ENCODE measurements at regions not wholly inside any gene's neighbourhood (a gene's known extent, or its start where the extent isn't known, plus 50 kb on each side); places are given as distances from the start of the nearest gene placed in this dataset.
A peak's percentile ranks its signal among the peaks of the same experiment; 100 is the strongest.

DNA sequence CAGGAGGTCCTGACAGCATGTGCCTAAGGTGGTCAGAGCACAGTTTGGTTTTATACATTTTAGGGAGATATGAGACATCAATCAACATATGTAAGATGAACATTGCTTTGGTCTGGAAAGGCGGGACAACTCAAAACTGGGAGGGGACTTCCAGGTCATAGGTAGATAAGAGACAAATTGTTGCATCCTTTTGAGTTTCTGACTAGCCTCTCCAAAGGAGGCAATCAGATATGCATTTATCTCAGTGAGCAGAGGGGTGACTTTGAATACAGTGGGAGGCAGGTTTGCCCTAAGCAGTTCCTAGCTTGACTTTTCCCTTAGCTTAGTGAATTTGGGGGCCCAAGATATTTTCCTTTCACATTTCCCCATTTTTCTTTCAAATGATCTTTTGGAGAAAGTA is 56.9 kb upstream of the GABRE start (continued):
- TF ChIP-seq MNT (conservative IDR thresholded peaks at IDR 0.05), result 0 out of 4 replicates have a peak, but pooled peaks of 1 of the 2 experiments have one; percentile 25
- TF ChIP-seq MEIS2 (IDR thresholded peaks at IDR 0.05; ENCODE audit: partially characterized antibody), result peak; percentile 54
- TF ChIP-seq NFE2 (IDR thresholded peaks at IDR 0.05; ENCODE audit: low read depth), result 0 out of 2 replicates have a peak, but pooled peaks have one; percentile 14
- peak; percentile 85 for TF ChIP-seq ARID1B (IDR thresholded peaks at IDR 0.05)
- TF ChIP-seq CBFA2T2 (conservative IDR thresholded peaks at IDR 0.05), result peak; percentile 62
- TF ChIP-seq CTBP1 (IDR thresholded peaks at IDR 0.05; ENCODE audit: borderline replicate concordance), result peak; percentile 86
- TF ChIP-seq TCF3 (CRISPR knock-in tag; IDR thresholded peaks at IDR 0.05), result peak; percentile 63
- TF ChIP-seq SMARCE1 (IDR thresholded peaks at IDR 0.05), result 0 out of 2 replicates have a peak, but pooled peaks have one; percentile 27
- 0 out of 4 replicates have a peak, but pooled peaks of 1 of the 2 experiments have one; percentile 19 for TF ChIP-seq TRIM24 (IDR thresholded peaks at IDR 0.05)
- peak; percentile 76 for TF ChIP-seq SMARCA4 (IDR thresholded peaks at IDR 0.05)

- H3K4me1 ChIP-seq (replicated peaks in 1 of 2; ENCODE audit: control insufficient read depth in 2 of 2, insufficient read depth in 2 of 2, low read length in 2 of 2), result peaks cover 3 to 19% of the 10 kb centered on the region in 2 experiments; a peak in 3 of 5 replicates
- 63% methylated on average over 3 of the region's 3 CpGs for WGBS (ENCODE audit: insufficient coverage, low coverage, missing lambda C conversion rate)
- H3K9me1 ChIP-seq (ENCODE audit: control insufficient read depth, insufficient read depth, low read length), result no peaks in the 10 kb centered on the region
- no peak overlapping the region for H3K4me2 ChIP-seq (ENCODE audit: insufficient read depth, low read length)
- no TSS peak for BruUV-seq (replicated peaks)
- DNase-seq (ENCODE audit: extremely low read depth in 1 of 4, low spot score in 3 of 4) (no peak), ATAC-seq (no peak), FAIRE-seq (no peak)
- no peaks in the 10 kb centered on the region for H3K36me3 ChIP-seq (ENCODE audit: control insufficient read depth, insufficient read depth, low read length)
- POLR2A ChIA-PET, result no interaction called here
- no peaks in the 10 kb centered on the region for H3K27me3 ChIP-seq (ENCODE audit: control insufficient read depth in 2 of 2, insufficient read depth in 2 of 2, low read length in 2 of 2)
- H3K4me3 ChIP-seq, result no peak overlapping the region
- intact Hi-C loops (cut with micrococcal nuclease), result no loop called here
- no peak overlapping the region for H3K27ac ChIP-seq (ENCODE audit: extremely low read depth, low read depth, low read length)
- no peak overlapping the region for H2AFZ ChIP-seq (ENCODE audit: low read depth, low read length)
- in situ Hi-C loops (cut with MboI), result no loop called here
- no peaks in the 10 kb centered on the region for H3K79me2 ChIP-seq (ENCODE audit: control insufficient read depth, insufficient read depth, low read length)
- H3K9me3 ChIP-seq (replicated peaks; ENCODE audit: control insufficient read depth, insufficient read depth, low read depth, low read length), result no peaks in the 10 kb centered on the region
- no peaks in the 10 kb centered on the region for H4K20me1 ChIP-seq (replicated peaks; ENCODE audit: control insufficient read depth, insufficient read depth, low read length)
- CTCF ChIA-PET (ENCODE audit: low intra/inter-chr PET ratio), result no interaction called here
- H3K9ac ChIP-seq (ENCODE audit: insufficient read depth in 1 of 2, low read depth in 2 of 2, low read length in 2 of 2), result no peak overlapping the region
- TF ChIP-seq NR3C1 (CRISPR knock-in tag; IDR thresholded peaks at IDR 0.05), result no peak
- TF ChIP-seq, protein P1, sequence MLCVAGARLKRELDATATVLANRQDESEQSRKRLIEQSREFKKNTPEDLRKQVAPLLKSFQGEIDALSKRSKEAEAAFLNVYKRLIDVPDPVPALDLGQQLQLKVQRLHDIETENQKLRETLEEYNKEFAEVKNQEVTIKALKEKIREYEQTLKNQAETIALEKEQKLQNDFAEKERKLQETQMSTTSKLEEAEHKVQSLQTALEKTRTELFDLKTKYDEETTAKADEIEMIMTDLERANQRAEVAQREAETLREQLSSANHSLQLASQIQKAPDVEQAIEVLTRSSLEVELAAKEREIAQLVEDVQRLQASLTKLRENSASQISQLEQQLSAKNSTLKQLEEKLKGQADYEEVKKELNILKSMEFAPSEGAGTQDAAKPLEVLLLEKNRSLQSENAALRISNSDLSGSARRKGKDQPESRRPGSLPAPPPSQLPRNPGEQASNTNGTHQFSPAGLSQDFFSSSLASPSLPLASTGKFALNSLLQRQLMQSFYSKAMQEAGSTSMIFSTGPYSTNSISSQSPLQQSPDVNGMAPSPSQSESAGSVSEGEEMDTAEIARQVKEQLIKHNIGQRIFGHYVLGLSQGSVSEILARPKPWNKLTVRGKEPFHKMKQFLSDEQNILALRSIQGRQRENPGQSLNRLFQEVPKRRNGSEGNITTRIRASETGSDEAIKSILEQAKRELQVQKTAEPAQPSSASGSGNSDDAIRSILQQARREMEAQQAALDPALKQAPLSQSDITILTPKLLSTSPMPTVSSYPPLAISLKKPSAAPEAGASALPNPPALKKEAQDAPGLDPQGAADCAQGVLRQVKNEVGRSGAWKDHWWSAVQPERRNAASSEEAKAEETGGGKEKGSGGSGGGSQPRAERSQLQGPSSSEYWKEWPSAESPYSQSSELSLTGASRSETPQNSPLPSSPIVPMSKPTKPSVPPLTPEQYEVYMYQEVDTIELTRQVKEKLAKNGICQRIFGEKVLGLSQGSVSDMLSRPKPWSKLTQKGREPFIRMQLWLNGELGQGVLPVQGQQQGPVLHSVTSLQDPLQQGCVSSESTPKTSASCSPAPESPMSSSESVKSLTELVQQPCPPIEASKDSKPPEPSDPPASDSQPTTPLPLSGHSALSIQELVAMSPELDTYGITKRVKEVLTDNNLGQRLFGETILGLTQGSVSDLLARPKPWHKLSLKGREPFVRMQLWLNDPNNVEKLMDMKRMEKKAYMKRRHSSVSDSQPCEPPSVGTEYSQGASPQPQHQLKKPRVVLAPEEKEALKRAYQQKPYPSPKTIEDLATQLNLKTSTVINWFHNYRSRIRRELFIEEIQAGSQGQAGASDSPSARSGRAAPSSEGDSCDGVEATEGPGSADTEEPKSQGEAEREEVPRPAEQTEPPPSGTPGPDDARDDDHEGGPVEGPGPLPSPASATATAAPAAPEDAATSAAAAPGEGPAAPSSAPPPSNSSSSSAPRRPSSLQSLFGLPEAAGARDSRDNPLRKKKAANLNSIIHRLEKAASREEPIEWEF (CRISPR knock-in tag; IDR thresholded peaks at IDR 0.05), result no peak
- TF ChIP-seq ETS1 (conservative IDR thresholded peaks at IDR 0.05; ENCODE audit: control insufficient read depth, low read depth, low read length), result no peak
- no peak for TF ChIP-seq PCBP1 (IDR thresholded peaks at IDR 0.05; ENCODE audit: low read depth, low read length, poor library complexity, severe bottlenecking)
- TF ChIP-seq CBFA2T3 (IDR thresholded peaks at IDR 0.05), result no peak
Observed at GRCh38 chrX:152028579-152028978, 54.1 kb upstream of the GABRE start.
